Adipocyte (in vitro differentiated cells): ENCODE measurements at regions not wholly inside any gene's neighbourhood (a gene's known extent, or its start where the extent isn't known, plus 50 kb on each side); places are given as distances from the start of the nearest gene placed in this dataset.

ENCODE experiments used
- DNase-seq: peaks from one replicate; pipeline ENCODE4 v3.0.0-alpha.2; 2015; ENCODE audit warnings: low read depth
- H3K27me3 ChIP-seq: replicated peaks from 2 replicates; pipeline ENCODE4 v1.7.0; 2013; ENCODE audit warnings: mild to moderate bottlenecking, low read length, moderate library complexity; ENCODE audit not compliant: control insufficient read depth, insufficient read depth
- H3K36me3 ChIP-seq: 2 replicates; pipeline ENCODE4 v1.7.0; 2013; ENCODE audit warnings: low read length, mild to moderate bottlenecking, moderate library complexity; ENCODE audit not compliant: control insufficient read depth, insufficient read depth, severe bottlenecking
- H3K4me1 ChIP-seq: 2 replicates; pipeline ENCODE4 v1.7.0; 2013; ENCODE audit warnings: mild to moderate bottlenecking, low read length, moderate library complexity; ENCODE audit not compliant: control insufficient read depth, insufficient read depth
- H3K4me3 ChIP-seq: 2 replicates; pipeline ENCODE4 v1.7.0; 2013; ENCODE audit warnings: mild to moderate bottlenecking, low read length, moderate library complexity
- H3K9ac ChIP-seq: 2 replicates; pipeline ENCODE4 v1.7.0; 2013; ENCODE audit warnings: mild to moderate bottlenecking, low read length, moderate library complexity
- H3K9me3 ChIP-seq: 2 replicates; pipeline ENCODE4 v1.7.0; 2013; ENCODE audit warnings: mild to moderate bottlenecking, low read length, moderate library complexity; ENCODE audit not compliant: control insufficient read depth

GRCh38 chr20:24303393-24304170 lies 165.8 kb upstream of the SYNDIG1 start:
- Histone ChIP-seq H3K9ac (no peak overlapping the region), H3K36me3 (no peaks in the 10 kb centered on the region), H3K9me3 (no peaks in the 10 kb centered on the region), H3K27me3 (peaks cover 36% of the 10 kb centered on the region), H3K4me1 (no peaks in the 10 kb centered on the region), H3K4me3 (no peak overlapping the region)
- peak; percentile 4 for DNase-seq

GRCh38 chr20:24297993-24298392 lies 171.4 kb upstream of the SYNDIG1 start:
- H3K36me3 ChIP-seq: no peaks in the 10 kb centered on the region
- DNase-seq: no peak
- H3K4me1 ChIP-seq: no peaks in the 10 kb centered on the region
- H3K9me3 ChIP-seq: peaks cover under 1% of the 10 kb centered on the region
- H3K27me3 ChIP-seq: peaks cover 21% of the 10 kb centered on the region
- no peak overlapping the region for H3K9ac ChIP-seq
- H3K4me3 ChIP-seq: no peak overlapping the region

- no peak overlapping the region for H3K9ac ChIP-seq
- H3K9me3 ChIP-seq: peaks cover 7% of the 10 kb centered on the region
- DNase-seq: no peak
- no peaks in the 10 kb centered on the region for H3K36me3 ChIP-seq
- no peaks in the 10 kb centered on the region for H3K4me1 ChIP-seq
- H3K4me3 ChIP-seq: no peak overlapping the region
- peaks cover 13% of the 10 kb centered on the region for H3K27me3 ChIP-seq
Observed at GRCh38 chr20:24296477-24297261, 172.8 kb upstream of the SYNDIG1 start.

GRCh38 chr20:24291014-24291413 lies 178.4 kb upstream of the SYNDIG1 start:
- H3K9me3 ChIP-seq: peaks cover 7% of the 10 kb centered on the region
- no peak overlapping the region for H3K4me3 ChIP-seq
- no peak overlapping the region for H3K9ac ChIP-seq
- H3K36me3 ChIP-seq: no peaks in the 10 kb centered on the region
- no peaks in the 10 kb centered on the region for H3K4me1 ChIP-seq
- no peak for DNase-seq
- peaks cover 13% of the 10 kb centered on the region for H3K27me3 ChIP-seq

GRCh38 chr20:24289737-24290481 lies 179.5 kb upstream of the SYNDIG1 start:
- H3K36me3 ChIP-seq: no peaks in the 10 kb centered on the region
- DNase-seq: peak; percentile 3
- peaks cover 17% of the 10 kb centered on the region for H3K27me3 ChIP-seq
- H3K9me3 ChIP-seq: peaks cover 7% of the 10 kb centered on the region
- H3K4me3 ChIP-seq: no peak overlapping the region
- H3K4me1 ChIP-seq: no peaks in the 10 kb centered on the region
- H3K9ac ChIP-seq: no peak overlapping the region

- Histone ChIP-seq H3K4me1 (no peaks in the 10 kb centered on the region), H3K36me3 (no peaks in the 10 kb centered on the region), H3K4me3 (no peak overlapping the region), H3K27me3 (peaks cover 22% of the 10 kb centered on the region), H3K9ac (no peak overlapping the region), H3K9me3 (no peaks in the 10 kb centered on the region)
- DNase-seq: no peak
Observed at GRCh38 chr20:24283186-24283585, 186.2 kb upstream of the SYNDIG1 start.

GRCh38 chr20:24277196-24277595 lies 192.2 kb upstream of the SYNDIG1 start:
- Histone ChIP-seq H3K9me3 (peaks cover 17% of the 10 kb centered on the region), H3K27me3 (peaks cover 16% of the 10 kb centered on the region), H3K4me3 (no peak overlapping the region), H3K4me1 (no peaks in the 10 kb centered on the region), H3K9ac (no peak overlapping the region), H3K36me3 (no peaks in the 10 kb centered on the region)
- no peak for DNase-seq

GRCh38 chr20:24275946-24276705 lies 193.3 kb upstream of the SYNDIG1 start:
- Histone ChIP-seq H3K36me3 (no peaks in the 10 kb centered on the region), H3K4me3 (no peak overlapping the region), H3K4me1 (no peaks in the 10 kb centered on the region), H3K9ac (no peak overlapping the region), H3K9me3 (peaks cover 24% of the 10 kb centered on the region), H3K27me3 (peaks cover 16% of the 10 kb centered on the region)
- no peak for DNase-seq

- no peak overlapping the region for H3K4me3 ChIP-seq
- H3K4me1 ChIP-seq: no peaks in the 10 kb centered on the region
- H3K27me3 ChIP-seq: peaks cover 6% of the 10 kb centered on the region
- peaks cover 24% of the 10 kb centered on the region for H3K9me3 ChIP-seq
- no peaks in the 10 kb centered on the region for H3K36me3 ChIP-seq
- no peak overlapping the region for H3K9ac ChIP-seq
- DNase-seq: no peak
Observed at GRCh38 chr20:24273251-24273650, 196.2 kb upstream of the SYNDIG1 start.

GRCh38 chr20:24261351-24261750 lies 208.1 kb upstream of the SYNDIG1 start:
- Histone ChIP-seq H3K4me3 (no peak overlapping the region), H3K9me3 (peaks cover 4% of the 10 kb centered on the region), H3K36me3 (no peaks in the 10 kb centered on the region), H3K9ac (no peak overlapping the region), H3K27me3 (peaks cover 17% of the 10 kb centered on the region), H3K4me1 (no peaks in the 10 kb centered on the region)
- DNase-seq: no peak
